ENCODE measurements at regions not wholly inside any gene's neighbourhood (a gene's known extent, or its start where the extent isn't known, plus 50 kb on each side); places are given as distances from the start of the nearest gene placed in this dataset.

GRCh38 chr10:58106211-58107035, 161.3 kb downstream of the IPMK start:
- POLR2A ChIA-PET: no interaction called here

GRCh38 chr10:58104351-58104751, 163.3 kb downstream of the IPMK start:
- Mint-ChIP-seq H3K36me3 (ENCODE audit: insufficient read depth, unreplicated experiment) (no peaks in the 10 kb centered on the region), H3K27ac (ENCODE audit: unreplicated experiment) (no peak overlapping the region), H3K4me1 (ENCODE audit: low read depth, unreplicated experiment) (peaks cover 11% of the 10 kb centered on the region), H3K27me3 (ENCODE audit: insufficient read depth, unreplicated experiment) (no peaks in the 10 kb centered on the region), H3K4me3 (ENCODE audit: unreplicated experiment) (no peak overlapping the region), H3K9me3 (ENCODE audit: unreplicated experiment) (peaks cover 20% of the 10 kb centered on the region)
- CTCF ChIA-PET: no interaction called here
- Histone ChIP-seq H3K9me3 (peaks cover 7% of the 10 kb centered on the region; the same call in 1 of the 2 replicates), H3K4me3 (ENCODE audit: low read depth, low read length) (no peak overlapping the region), H3K36me3 (ENCODE audit: control insufficient read depth, insufficient read depth, low read length) (no peaks in the 10 kb centered on the region), H3K4me1 (peaks cover 8% of the 10 kb centered on the region; the same call in 1 of the 2 replicates), H3K27me3 (replicated peaks; ENCODE audit: control insufficient read depth, insufficient read depth, low read length) (no peaks in the 10 kb centered on the region)
- intact Hi-C loops (cut with micrococcal nuclease; ENCODE audit: unreplicated experiment): no loop called here
- no peak for DNase-seq
- TF ChIP-seq CTCF (IDR thresholded peaks at IDR 0.05; ENCODE audit: insufficient read depth in 1 of 2, low read depth in 1 of 2, low read length in 1 of 2, severe bottlenecking in 1 of 2, unreplicated experiment in 1 of 2): no peak
- POLR2A ChIA-PET: no interaction called here
- BruUV-seq (replicated peaks): no TSS peak

More at GRCh38 chr10:58106211-58107035, 161.3 kb downstream of the IPMK start:
- BruUV-seq (replicated peaks): no TSS peak
- Mint-ChIP-seq H3K27ac (ENCODE audit: unreplicated experiment) (no peak overlapping the region), H3K36me3 (ENCODE audit: insufficient read depth, unreplicated experiment) (no peaks in the 10 kb centered on the region), H3K9me3 (ENCODE audit: unreplicated experiment) (peaks cover 20% of the 10 kb centered on the region), H3K27me3 (ENCODE audit: insufficient read depth, unreplicated experiment) (no peaks in the 10 kb centered on the region), H3K4me1 (ENCODE audit: low read depth, unreplicated experiment) (peaks cover 11% of the 10 kb centered on the region), H3K4me3 (ENCODE audit: unreplicated experiment) (no peak overlapping the region)
- no peak for DNase-seq
- no peak for TF ChIP-seq CTCF (IDR thresholded peaks at IDR 0.05; ENCODE audit: insufficient read depth in 1 of 2, low read depth in 1 of 2, low read length in 1 of 2, severe bottlenecking in 1 of 2, unreplicated experiment in 1 of 2)
- Histone ChIP-seq H3K4me3 (ENCODE audit: low read depth, low read length) (no peak overlapping the region), H3K9me3 (peaks cover 7% of the 10 kb centered on the region; the same call in 1 of the 2 replicates), H3K4me1 (peaks cover 8% of the 10 kb centered on the region; the same call in 1 of the 2 replicates), H3K27me3 (replicated peaks; ENCODE audit: control insufficient read depth, insufficient read depth, low read length) (no peaks in the 10 kb centered on the region), H3K36me3 (ENCODE audit: control insufficient read depth, insufficient read depth, low read length) (no peaks in the 10 kb centered on the region)
- intact Hi-C loops (cut with micrococcal nuclease; ENCODE audit: unreplicated experiment): no loop called here
- CTCF ChIA-PET: no interaction called here

- Mint-ChIP-seq H3K27me3 (ENCODE audit: insufficient read depth, unreplicated experiment) (no peaks in the 10 kb centered on the region), H3K27ac (ENCODE audit: unreplicated experiment) (no peak overlapping the region), H3K36me3 (ENCODE audit: insufficient read depth, unreplicated experiment) (no peaks in the 10 kb centered on the region), H3K4me1 (ENCODE audit: low read depth, unreplicated experiment) (peaks cover 11% of the 10 kb centered on the region), H3K9me3 (ENCODE audit: unreplicated experiment) (peaks cover 20% of the 10 kb centered on the region), H3K4me3 (ENCODE audit: unreplicated experiment) (no peak overlapping the region)
- no peaks in the 10 kb centered on the region for H3K27me3 ChIP-seq (replicated peaks; ENCODE audit: control insufficient read depth, insufficient read depth, low read length)
- ChIA-PET CTCF (no interaction called here), POLR2A (no interaction called here)
- H3K36me3 ChIP-seq (ENCODE audit: control insufficient read depth, insufficient read depth, low read length): no peaks in the 10 kb centered on the region
- BruUV-seq (replicated peaks): no TSS peak
- H3K4me1 ChIP-seq: peaks cover 8% of the 10 kb centered on the region; the same call in 1 of the 2 replicates
- H3K9me3 ChIP-seq: peaks cover 7% of the 10 kb centered on the region; the same call in 1 of the 2 replicates
- intact Hi-C loops (cut with micrococcal nuclease; ENCODE audit: unreplicated experiment): no loop called here
- no peak for TF ChIP-seq CTCF (IDR thresholded peaks at IDR 0.05; ENCODE audit: insufficient read depth in 1 of 2, low read depth in 1 of 2, low read length in 1 of 2, severe bottlenecking in 1 of 2, unreplicated experiment in 1 of 2)
- no peak overlapping the region for H3K4me3 ChIP-seq (ENCODE audit: low read depth, low read length)
- DNase-seq: peak in 1 of 2 experiments; percentile 19
Observed at GRCh38 chr10:58102897-58103296, 164.8 kb downstream of the IPMK start.

All from Caco-2 (cell line).